Esophagus squamous epithelium (tissue), 4 donors: ENCODE measurements at regions not wholly inside any gene's neighbourhood (a gene's known extent, or its start where the extent isn't known, plus 50 kb on each side); places are given as distances from the start of the nearest gene placed in this dataset.

Experiments
- POLR2A ChIP-seq, 4 donors: fragments of 450-650 bp; IDR thresholded peaks; one replicate each; pipeline ENCODE4 v1.6.1; 2017; ENCODE audit warnings: antibody characterized with exemption in 4 of 4, mild to moderate bottlenecking in 4 of 4, moderate library complexity in 3 of 4
- TF ChIP-seq, protein P1 (sequence below), 6 experiments: fragments of 450-650 bp in 4 of 6; fragments of 200-600 bp in 2 of 6; sonication (generic) in 2 of 6; IDR thresholded peaks; one replicate each; pipeline ENCODE4 v1.5.1; 2016 to 2019; ENCODE audit warnings: antibody characterized with exemption in 6 of 6, mild to moderate bottlenecking in 4 of 6, moderate library complexity in 4 of 6

GRCh38 chr4:35538807-35539206, 705.5 kb downstream of the ARAP2 start:
- TF ChIP-seq, protein P1, sequence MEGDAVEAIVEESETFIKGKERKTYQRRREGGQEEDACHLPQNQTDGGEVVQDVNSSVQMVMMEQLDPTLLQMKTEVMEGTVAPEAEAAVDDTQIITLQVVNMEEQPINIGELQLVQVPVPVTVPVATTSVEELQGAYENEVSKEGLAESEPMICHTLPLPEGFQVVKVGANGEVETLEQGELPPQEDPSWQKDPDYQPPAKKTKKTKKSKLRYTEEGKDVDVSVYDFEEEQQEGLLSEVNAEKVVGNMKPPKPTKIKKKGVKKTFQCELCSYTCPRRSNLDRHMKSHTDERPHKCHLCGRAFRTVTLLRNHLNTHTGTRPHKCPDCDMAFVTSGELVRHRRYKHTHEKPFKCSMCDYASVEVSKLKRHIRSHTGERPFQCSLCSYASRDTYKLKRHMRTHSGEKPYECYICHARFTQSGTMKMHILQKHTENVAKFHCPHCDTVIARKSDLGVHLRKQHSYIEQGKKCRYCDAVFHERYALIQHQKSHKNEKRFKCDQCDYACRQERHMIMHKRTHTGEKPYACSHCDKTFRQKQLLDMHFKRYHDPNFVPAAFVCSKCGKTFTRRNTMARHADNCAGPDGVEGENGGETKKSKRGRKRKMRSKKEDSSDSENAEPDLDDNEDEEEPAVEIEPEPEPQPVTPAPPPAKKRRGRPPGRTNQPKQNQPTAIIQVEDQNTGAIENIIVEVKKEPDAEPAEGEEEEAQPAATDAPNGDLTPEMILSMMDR (IDR thresholded peaks at IDR 0.05) = no peak
- no peak for TF ChIP-seq POLR2A (IDR thresholded peaks at IDR 0.05)
